ENCODE measurements at regions not wholly inside any gene's neighbourhood (a gene's known extent, or its start where the extent isn't known, plus 50 kb on each side); places are given as distances from the start of the nearest gene placed in this dataset.

- peaks cover 15% of the 10 kb centered on the region for H3K9me3 Mint-ChIP-seq
- H3K36me3 Mint-ChIP-seq, result no peaks in the 10 kb centered on the region
- no peaks in the 10 kb centered on the region for H3K4me1 Mint-ChIP-seq
- no peak overlapping the region for H3K4me3 Mint-ChIP-seq
- no peak for DNase-seq (ENCODE audit: low spot score in 2 of 2)
- no peak overlapping the region for H3K27ac Mint-ChIP-seq
- ATAC-seq, result no peak
Measured at GRCh38 chr11:35868491-35868890, 75.4 kb upstream of the LDLRAD3 start.

GRCh38 chr11:35873721-35874120 lies 70.1 kb upstream of the LDLRAD3 start:
- no peak for ATAC-seq
- no peak overlapping the region for H3K4me3 Mint-ChIP-seq
- no peak overlapping the region for H3K27ac Mint-ChIP-seq
- H3K4me1 Mint-ChIP-seq, result no peaks in the 10 kb centered on the region
- H3K9me3 Mint-ChIP-seq, result peaks cover 4% of the 10 kb centered on the region
- DNase-seq (ENCODE audit: low spot score in 2 of 2), result no peak
- H3K36me3 Mint-ChIP-seq, result no peaks in the 10 kb centered on the region

GRCh38 chr11:35874751-35875450 lies 69.0 kb upstream of the LDLRAD3 start:
- no peak overlapping the region for H3K4me3 Mint-ChIP-seq
- DNase-seq (ENCODE audit: low spot score in 2 of 2), result no peak
- H3K4me1 Mint-ChIP-seq, result no peaks in the 10 kb centered on the region
- no peaks in the 10 kb centered on the region for H3K9me3 Mint-ChIP-seq
- no peaks in the 10 kb centered on the region for H3K36me3 Mint-ChIP-seq
- no peak overlapping the region for H3K27ac Mint-ChIP-seq
- no peak for ATAC-seq

- Mint-ChIP-seq H3K27ac (no peak overlapping the region), H3K4me3 (no peak overlapping the region), H3K36me3 (no peaks in the 10 kb centered on the region), H3K9me3 (no peaks in the 10 kb centered on the region), H3K4me1 (no peaks in the 10 kb centered on the region)
- ATAC-seq (no peak), DNase-seq (ENCODE audit: low spot score in 2 of 2) (no peak)
Measured at GRCh38 chr11:35875466-35875865, 68.4 kb upstream of the LDLRAD3 start.

GRCh38 chr11:35876786-35877185 lies 67.1 kb upstream of the LDLRAD3 start:
- H3K36me3 Mint-ChIP-seq, result no peaks in the 10 kb centered on the region

GRCh38 chr11:35878741-35879140 lies 65.1 kb upstream of the LDLRAD3 start:
- DNase-seq (ENCODE audit: low spot score in 2 of 2), result no peak
- no peaks in the 10 kb centered on the region for H3K36me3 Mint-ChIP-seq
- no peak for ATAC-seq
- no peak overlapping the region for H3K4me3 Mint-ChIP-seq
- H3K4me1 Mint-ChIP-seq, result no peaks in the 10 kb centered on the region
- H3K9me3 Mint-ChIP-seq, result no peaks in the 10 kb centered on the region
- H3K27ac Mint-ChIP-seq, result no peak overlapping the region

More at GRCh38 chr11:35876786-35877185, 67.1 kb upstream of the LDLRAD3 start:
- H3K27ac Mint-ChIP-seq, result no peak overlapping the region
- ATAC-seq (peak; percentile 36), DNase-seq (ENCODE audit: low spot score in 2 of 2) (peak in 1 of 2 donors; percentile 13)
- H3K4me3 Mint-ChIP-seq, result no peak overlapping the region
- H3K4me1 Mint-ChIP-seq, result no peaks in the 10 kb centered on the region
- no peaks in the 10 kb centered on the region for H3K9me3 Mint-ChIP-seq

- Mint-ChIP-seq H3K9me3 (no peaks in the 10 kb centered on the region), H3K27ac (no peak overlapping the region), H3K4me3 (no peak overlapping the region), H3K4me1 (no peaks in the 10 kb centered on the region), H3K36me3 (no peaks in the 10 kb centered on the region)
- DNase-seq (ENCODE audit: low spot score in 2 of 2) (no peak), ATAC-seq (no peak)
Measured at GRCh38 chr11:35879361-35879760, 64.5 kb upstream of the LDLRAD3 start.

GRCh38 chr11:35886759-35887158 lies 57.1 kb upstream of the LDLRAD3 start:
- H3K27ac Mint-ChIP-seq, result no peak overlapping the region
- no peak for DNase-seq (ENCODE audit: low spot score in 2 of 2)

GRCh38 chr11:35887737-35888136 lies 56.1 kb upstream of the LDLRAD3 start:
- no peaks in the 10 kb centered on the region for H3K36me3 Mint-ChIP-seq
- H3K4me1 Mint-ChIP-seq, result no peaks in the 10 kb centered on the region
- H3K4me3 Mint-ChIP-seq, result no peak overlapping the region
- no peak for ATAC-seq
- H3K9me3 Mint-ChIP-seq, result no peaks in the 10 kb centered on the region
- H3K27ac Mint-ChIP-seq, result no peak overlapping the region
- no peak for DNase-seq (ENCODE audit: low spot score in 2 of 2)

More at GRCh38 chr11:35886759-35887158, 57.1 kb upstream of the LDLRAD3 start:
- no peaks in the 10 kb centered on the region for H3K4me1 Mint-ChIP-seq
- no peak for ATAC-seq
- no peaks in the 10 kb centered on the region for H3K36me3 Mint-ChIP-seq
- no peaks in the 10 kb centered on the region for H3K9me3 Mint-ChIP-seq
- H3K4me3 Mint-ChIP-seq, result no peak overlapping the region

GRCh38 chr11:35888961-35889360 lies 54.9 kb upstream of the LDLRAD3 start:
- no peak overlapping the region for H3K4me3 Mint-ChIP-seq
- no peaks in the 10 kb centered on the region for H3K36me3 Mint-ChIP-seq
- H3K9me3 Mint-ChIP-seq, result no peaks in the 10 kb centered on the region
- ATAC-seq (no peak), DNase-seq (ENCODE audit: low spot score in 2 of 2) (no peak)
- H3K27ac Mint-ChIP-seq, result no peak overlapping the region
- H3K4me1 Mint-ChIP-seq, result no peaks in the 10 kb centered on the region

GRCh38 chr11:35891096-35891495 lies 52.8 kb upstream of the LDLRAD3 start:
- H3K27ac Mint-ChIP-seq, result no peak overlapping the region

GRCh38 chr11:35892166-35892565 lies 51.7 kb upstream of the LDLRAD3 start:
- ATAC-seq, result no peak
- Mint-ChIP-seq H3K4me3 (no peak overlapping the region), H3K36me3 (no peaks in the 10 kb centered on the region), H3K27ac (no peak overlapping the region), H3K9me3 (no peaks in the 10 kb centered on the region), H3K4me1 (no peaks in the 10 kb centered on the region)
- DNase-seq (ENCODE audit: low spot score in 2 of 2), result no peak

More at GRCh38 chr11:35891096-35891495, 52.8 kb upstream of the LDLRAD3 start:
- H3K4me3 Mint-ChIP-seq, result no peak overlapping the region
- H3K36me3 Mint-ChIP-seq, result no peaks in the 10 kb centered on the region
- no peak for ATAC-seq
- DNase-seq (ENCODE audit: low spot score in 2 of 2), result no peak
- no peaks in the 10 kb centered on the region for H3K4me1 Mint-ChIP-seq
- no peaks in the 10 kb centered on the region for H3K9me3 Mint-ChIP-seq

- no peak for DNase-seq (ENCODE audit: low spot score in 2 of 2)
- ATAC-seq, result no peak
- no peaks in the 10 kb centered on the region for H3K9me3 Mint-ChIP-seq
- H3K36me3 Mint-ChIP-seq, result no peaks in the 10 kb centered on the region
- no peaks in the 10 kb centered on the region for H3K4me1 Mint-ChIP-seq
- H3K4me3 Mint-ChIP-seq, result no peak overlapping the region
- H3K27ac Mint-ChIP-seq, result no peak overlapping the region
Measured at GRCh38 chr11:35893796-35894475, 49.9 kb upstream of the LDLRAD3 start.
